Ishikawa (cell line): ENCODE measurements at regions not wholly inside any gene's neighbourhood (a gene's known extent, or its start where the extent isn't known, plus 50 kb on each side); places are given as distances from the start of the nearest gene placed in this dataset.

Source experiments
- CEBPB ChIP-seq: IDR thresholded peaks from 2 replicates; pipeline ENCODE4 v1.6.1; 2012
- CREB1 ChIP-seq: IDR thresholded peaks from 2 replicates; pipeline ENCODE4 v1.6.1; 2012; ENCODE audit warnings: low read depth
- EGR1 ChIP-seq: IDR thresholded peaks from 2 replicates; pipeline ENCODE4 v1.6.1; 2012
- EP300 ChIP-seq: IDR thresholded peaks from 2 replicates; pipeline ENCODE4 v1.6.1; 2012; ENCODE audit warnings: borderline replicate concordance
- FOXM1 ChIP-seq: IDR thresholded peaks from 2 replicates; pipeline ENCODE4 v1.6.1; 2012; ENCODE audit warnings: low read depth, borderline replicate concordance
- RAD21 ChIP-seq: IDR thresholded peaks from 2 replicates; pipeline ENCODE4 v1.6.1; 2012; ENCODE audit warnings: low read depth
- TAF1 ChIP-seq: IDR thresholded peaks from 2 replicates; pipeline ENCODE4 v1.6.1; 2012; ENCODE audit warnings: low read depth, mild to moderate bottlenecking
- TCF12 ChIP-seq: IDR thresholded peaks from 2 replicates; pipeline ENCODE4 v1.6.1; 2012; ENCODE audit warnings: low read depth
- TEAD4 ChIP-seq: IDR thresholded peaks from 2 replicates; pipeline ENCODE4 v1.6.1; 2012
- YY1 ChIP-seq: IDR thresholded peaks from 2 replicates; pipeline ENCODE4 v1.6.1; 2012; ENCODE audit warnings: low read depth
- ZBTB7A ChIP-seq: IDR thresholded peaks from 2 replicates; pipeline ENCODE4 v1.6.1; 2012; ENCODE audit warnings: low read depth
- TF ChIP-seq, protein P1 (sequence below): IDR thresholded peaks from 2 replicates; pipeline ENCODE4 v1.6.1; 2012
- TF ChIP-seq, protein P2 (sequence below): IDR thresholded peaks from 2 replicates; pipeline ENCODE4 v1.6.1; 2012; ENCODE audit warnings: low read depth, mild to moderate bottlenecking

- TF ChIP-seq CREB1, result no peak
- no peak for TF ChIP-seq RAD21
- no peak for TF ChIP-seq TAF1
- no peak for TF ChIP-seq EP300
- no peak for TF ChIP-seq CEBPB
- TF ChIP-seq EGR1, result no peak
- TF ChIP-seq TCF12, result no peak
- TF ChIP-seq, protein P1, sequence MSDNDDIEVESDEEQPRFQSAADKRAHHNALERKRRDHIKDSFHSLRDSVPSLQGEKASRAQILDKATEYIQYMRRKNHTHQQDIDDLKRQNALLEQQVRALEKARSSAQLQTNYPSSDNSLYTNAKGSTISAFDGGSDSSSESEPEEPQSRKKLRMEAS, result no peak
- TF ChIP-seq, protein P2, sequence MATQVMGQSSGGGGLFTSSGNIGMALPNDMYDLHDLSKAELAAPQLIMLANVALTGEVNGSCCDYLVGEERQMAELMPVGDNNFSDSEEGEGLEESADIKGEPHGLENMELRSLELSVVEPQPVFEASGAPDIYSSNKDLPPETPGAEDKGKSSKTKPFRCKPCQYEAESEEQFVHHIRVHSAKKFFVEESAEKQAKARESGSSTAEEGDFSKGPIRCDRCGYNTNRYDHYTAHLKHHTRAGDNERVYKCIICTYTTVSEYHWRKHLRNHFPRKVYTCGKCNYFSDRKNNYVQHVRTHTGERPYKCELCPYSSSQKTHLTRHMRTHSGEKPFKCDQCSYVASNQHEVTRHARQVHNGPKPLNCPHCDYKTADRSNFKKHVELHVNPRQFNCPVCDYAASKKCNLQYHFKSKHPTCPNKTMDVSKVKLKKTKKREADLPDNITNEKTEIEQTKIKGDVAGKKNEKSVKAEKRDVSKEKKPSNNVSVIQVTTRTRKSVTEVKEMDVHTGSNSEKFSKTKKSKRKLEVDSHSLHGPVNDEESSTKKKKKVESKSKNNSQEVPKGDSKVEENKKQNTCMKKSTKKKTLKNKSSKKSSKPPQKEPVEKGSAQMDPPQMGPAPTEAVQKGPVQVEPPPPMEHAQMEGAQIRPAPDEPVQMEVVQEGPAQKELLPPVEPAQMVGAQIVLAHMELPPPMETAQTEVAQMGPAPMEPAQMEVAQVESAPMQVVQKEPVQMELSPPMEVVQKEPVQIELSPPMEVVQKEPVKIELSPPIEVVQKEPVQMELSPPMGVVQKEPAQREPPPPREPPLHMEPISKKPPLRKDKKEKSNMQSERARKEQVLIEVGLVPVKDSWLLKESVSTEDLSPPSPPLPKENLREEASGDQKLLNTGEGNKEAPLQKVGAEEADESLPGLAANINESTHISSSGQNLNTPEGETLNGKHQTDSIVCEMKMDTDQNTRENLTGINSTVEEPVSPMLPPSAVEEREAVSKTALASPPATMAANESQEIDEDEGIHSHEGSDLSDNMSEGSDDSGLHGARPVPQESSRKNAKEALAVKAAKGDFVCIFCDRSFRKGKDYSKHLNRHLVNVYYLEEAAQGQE, result no peak
- no peak for TF ChIP-seq TEAD4
- TF ChIP-seq YY1, result no peak
- no peak for TF ChIP-seq ZBTB7A
- no peak for TF ChIP-seq FOXM1
These were observed 227.4 kb downstream of the MAN2A1 start for GRCh38 chr5:109917154-109917546.
